Brain pericyte (primary cell): ENCODE measurements at regions not wholly inside any gene's neighbourhood (a gene's known extent, or its start where the extent isn't known, plus 50 kb on each side); places are given as distances from the start of the nearest gene placed in this dataset.

ENCODE experiments used
- DNase-seq: peaks from one replicate; pipeline ENCODE4 v3.0.0-alpha.2; 2012; ENCODE audit warnings: low read depth, low spot score

DNA sequence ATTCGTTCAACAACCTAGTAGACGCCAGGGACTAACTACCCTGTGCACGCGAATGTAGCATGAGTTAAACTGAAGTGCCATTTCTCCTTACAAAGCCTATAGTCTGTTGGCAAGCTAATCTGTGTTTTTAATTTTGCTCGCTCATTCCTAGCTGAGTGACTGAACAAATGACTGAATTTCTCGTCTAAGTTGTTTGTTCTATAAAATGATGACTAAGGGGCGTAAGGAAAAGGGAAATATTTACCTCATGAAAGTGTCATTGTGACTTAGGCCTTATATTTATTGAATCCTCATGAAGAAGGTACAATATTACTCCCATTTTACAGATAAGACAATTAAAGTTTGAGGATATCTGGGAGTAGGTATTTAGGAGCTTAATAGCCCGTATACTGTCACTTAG lies 818.3 kb upstream of the ALCAM start:
- DNase-seq = no peak

DNA sequence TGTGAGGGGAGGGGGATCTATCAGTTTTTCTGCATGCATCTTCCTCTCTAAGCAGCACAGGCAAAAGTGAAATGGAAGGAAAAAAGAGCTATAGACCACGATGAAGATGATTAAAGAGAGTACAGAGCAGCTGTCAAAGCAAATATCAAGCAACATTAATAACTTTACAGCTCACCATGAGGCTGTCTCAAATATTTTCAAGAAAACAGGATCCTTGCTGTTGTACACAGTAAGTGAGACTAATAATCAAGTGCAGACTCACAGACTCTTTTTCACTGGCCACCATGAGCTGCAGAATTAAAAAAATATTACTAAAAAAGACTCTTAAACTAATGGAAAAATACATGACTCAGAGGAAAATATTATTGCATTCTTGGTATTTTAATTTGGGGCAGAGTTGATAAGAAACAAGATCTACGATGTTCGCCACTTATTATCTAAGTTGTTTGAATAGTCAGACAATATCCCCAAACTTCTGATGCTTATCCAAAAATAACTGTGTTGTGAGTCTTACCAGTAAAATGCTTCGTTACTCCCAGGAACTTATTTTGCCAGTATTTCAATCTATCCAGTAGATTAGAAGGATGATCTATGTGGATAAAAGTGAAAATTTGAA lies 817.5 kb upstream of the ALCAM start:
- no peak for DNase-seq

GRCh38 chr3:104553121-104553520 lies 813.6 kb upstream of the ALCAM start:
- no peak for DNase-seq

DNA sequence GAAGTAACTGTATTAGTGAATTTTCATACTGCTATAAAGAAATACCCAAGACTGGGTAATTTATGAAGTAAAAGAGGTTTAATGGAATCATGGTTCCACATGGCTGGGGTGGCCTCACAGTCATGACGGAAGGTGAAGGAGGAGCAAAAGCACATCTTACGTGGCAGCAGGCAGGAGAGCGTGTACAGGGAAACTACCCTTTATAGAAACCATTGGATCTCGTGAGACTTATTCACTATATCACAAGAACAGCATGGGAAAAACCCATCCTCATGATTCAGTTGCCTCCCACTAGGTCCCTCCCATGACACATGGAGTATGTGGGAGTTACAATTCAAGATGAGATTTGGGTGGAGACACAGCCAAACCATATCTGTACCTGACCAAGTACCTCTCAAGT lies 812.3 kb upstream of the ALCAM start:
- no peak for DNase-seq

- DNase-seq = no peak
These were observed 811.0 kb upstream of the ALCAM start for GRCh38 chr3:104555728-104556127.

- DNase-seq = no peak
These were observed 810.2 kb upstream of the ALCAM start for GRCh38 chr3:104556372-104557078.

DNA sequence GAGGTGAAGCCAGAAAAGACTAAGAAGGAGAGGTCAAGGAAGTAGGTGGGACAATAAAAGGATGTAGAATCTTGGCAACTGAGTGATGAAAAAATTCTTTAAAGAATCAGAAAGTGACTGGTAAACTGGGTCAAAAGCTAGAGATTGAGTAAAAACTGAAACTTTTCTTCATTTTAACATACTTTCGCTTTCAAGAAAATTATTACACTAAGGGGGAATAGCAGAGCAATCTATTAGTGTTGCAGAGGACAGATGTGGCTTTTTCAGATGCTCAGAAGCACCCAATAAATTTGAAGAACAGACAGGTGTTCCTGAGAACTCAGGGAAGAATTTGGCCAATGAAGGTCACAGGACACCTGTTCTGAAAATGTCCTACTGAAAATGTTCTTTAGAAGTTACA lies 805.4 kb upstream of the ALCAM start:
- DNase-seq = no peak

DNA sequence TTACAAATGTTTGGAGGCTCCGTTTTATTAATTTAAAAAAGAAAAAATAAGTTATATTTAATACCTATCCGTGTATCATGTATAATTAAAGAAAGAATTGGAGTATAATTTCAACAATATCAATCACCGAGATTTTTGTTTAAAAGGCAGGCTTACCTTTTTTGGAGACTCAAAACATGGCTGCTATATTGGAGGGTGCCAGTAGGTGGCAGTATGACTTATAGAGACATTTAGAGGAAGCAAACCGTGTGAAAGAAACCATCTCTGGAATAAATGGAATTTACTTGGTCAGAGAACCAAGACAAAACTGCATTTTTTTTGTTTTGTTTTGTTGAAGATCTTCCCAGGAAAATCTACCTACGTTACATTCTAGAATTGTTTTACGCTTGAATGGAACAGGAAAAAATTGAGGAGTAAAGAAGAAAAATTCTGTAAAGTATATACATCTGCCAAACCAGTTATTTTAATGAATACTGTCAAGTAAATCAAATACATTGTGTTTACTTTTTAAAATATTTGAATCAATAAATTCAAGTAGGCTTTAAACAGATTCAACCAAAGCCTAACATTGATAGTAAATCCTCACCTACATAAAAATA lies 802.6 kb upstream of the ALCAM start:
- DNase-seq = no peak

- no peak for DNase-seq
These were observed 800.7 kb upstream of the ALCAM start for GRCh38 chr3:104566054-104566453.

DNA sequence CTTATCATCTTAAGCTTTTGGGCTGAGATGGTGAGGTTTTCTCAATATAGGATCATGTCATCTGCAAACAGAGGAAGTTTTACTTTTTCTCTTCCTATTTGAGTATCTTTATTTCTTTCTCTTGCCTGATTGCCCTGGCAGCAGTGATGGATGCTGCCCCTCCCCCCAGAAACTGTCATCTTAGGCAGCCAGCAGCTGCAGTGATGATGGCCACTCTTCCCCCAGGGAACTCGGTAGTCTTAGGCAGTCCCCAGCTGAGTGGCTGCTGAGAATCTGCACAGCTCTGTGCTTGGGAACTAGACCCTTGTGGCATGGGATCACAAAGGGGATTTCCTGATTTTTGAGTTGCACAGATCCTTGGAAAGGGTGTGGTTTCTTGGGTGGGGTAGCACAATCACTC lies 791.1 kb upstream of the ALCAM start:
- no peak for DNase-seq

DNA sequence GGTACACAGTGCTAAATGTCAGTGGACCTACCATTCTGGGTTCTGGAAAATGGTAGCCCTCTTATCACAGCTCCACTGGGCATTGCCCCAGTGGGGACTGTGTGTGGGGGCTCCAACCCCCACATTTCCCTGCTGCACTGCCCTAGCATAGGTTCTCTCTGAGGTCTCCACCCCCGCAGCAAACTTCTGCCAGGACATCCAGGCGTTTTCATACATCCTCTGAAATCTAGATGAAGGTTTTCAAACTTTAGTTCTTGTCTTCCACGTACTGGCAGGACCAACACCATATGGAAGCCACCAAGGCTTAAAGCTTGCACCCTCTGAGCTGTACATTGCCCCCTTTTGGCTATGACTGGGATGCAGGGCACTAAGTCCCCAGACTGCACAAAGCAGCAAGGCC lies 788.2 kb upstream of the ALCAM start:
- DNase-seq = no peak

DNA sequence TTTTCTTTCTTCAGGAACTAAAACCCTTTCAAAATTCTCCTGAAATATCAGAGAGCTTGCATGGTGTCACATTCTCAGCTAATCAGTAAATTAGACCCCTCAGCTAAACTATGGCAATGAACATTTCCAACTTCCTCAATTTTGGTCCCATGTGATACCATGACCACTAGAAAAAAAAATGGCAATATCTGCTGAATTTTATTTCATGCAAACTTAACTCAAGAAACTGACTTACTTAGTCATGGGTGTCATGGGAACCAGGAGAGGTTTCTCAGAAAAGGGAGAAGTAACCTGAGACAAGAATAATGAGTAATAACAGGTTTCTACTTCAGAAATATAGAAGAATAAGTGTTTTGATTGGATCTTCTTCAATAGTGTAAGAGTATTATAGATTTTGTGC lies 784.6 kb upstream of the ALCAM start:
- no peak for DNase-seq

DNA sequence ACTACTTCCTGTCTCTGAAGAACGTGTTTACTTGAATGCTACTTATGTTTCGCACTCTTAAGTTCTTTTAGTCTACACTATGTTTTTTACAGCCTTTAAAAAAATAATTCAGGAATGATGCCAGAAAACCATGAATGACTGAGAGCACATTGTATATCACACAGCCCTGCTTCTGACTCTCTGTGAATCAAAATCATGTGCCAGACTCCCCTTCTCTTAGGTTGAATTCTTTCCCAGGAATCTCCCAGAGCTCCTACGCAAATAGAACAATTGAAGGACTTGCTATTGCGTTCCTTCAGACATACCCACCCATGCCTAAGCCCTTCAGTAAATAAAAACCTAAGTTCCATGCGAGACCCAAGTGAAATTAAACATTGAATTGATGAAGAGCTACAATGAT lies 782.0 kb upstream of the ALCAM start:
- no peak for DNase-seq

GRCh38 chr3:104586344-104586743 lies 780.4 kb upstream of the ALCAM start:
- no peak for DNase-seq

GRCh38 chr3:104588442-104588841 lies 778.3 kb upstream of the ALCAM start:
- no peak for DNase-seq

DNA sequence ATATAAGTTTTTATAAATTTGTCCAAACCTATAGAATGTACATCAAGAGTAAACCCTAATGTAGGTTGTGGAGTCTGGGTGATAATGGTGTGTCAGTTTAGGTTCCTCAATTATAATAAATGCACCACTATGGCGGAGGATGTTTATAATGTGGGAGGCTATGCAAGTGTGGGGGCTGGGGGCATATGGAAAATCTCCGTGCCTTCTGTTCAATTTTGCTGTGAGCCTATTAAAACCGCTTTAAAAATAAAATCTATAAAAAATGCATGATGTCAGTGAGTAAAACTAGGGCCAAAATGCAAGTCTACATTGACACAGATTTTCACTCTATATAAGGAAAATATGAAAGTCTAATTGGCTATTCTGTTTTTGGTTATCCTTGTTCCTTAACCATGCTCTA lies 774.9 kb upstream of the ALCAM start:
- no peak for DNase-seq

- no peak for DNase-seq
These were observed 772.2 kb upstream of the ALCAM start for GRCh38 chr3:104594491-104594890.

GRCh38 chr3:104596054-104596453 lies 770.7 kb upstream of the ALCAM start:
- DNase-seq = no peak

- DNase-seq = peak; percentile 22
These were observed 770.2 kb upstream of the ALCAM start for GRCh38 chr3:104596551-104596950.

- DNase-seq = no peak
These were observed 767.7 kb upstream of the ALCAM start for GRCh38 chr3:104598848-104599511.

GRCh38 chr3:104604326-104605010 lies 762.2 kb upstream of the ALCAM start:
- no peak for DNase-seq

DNA sequence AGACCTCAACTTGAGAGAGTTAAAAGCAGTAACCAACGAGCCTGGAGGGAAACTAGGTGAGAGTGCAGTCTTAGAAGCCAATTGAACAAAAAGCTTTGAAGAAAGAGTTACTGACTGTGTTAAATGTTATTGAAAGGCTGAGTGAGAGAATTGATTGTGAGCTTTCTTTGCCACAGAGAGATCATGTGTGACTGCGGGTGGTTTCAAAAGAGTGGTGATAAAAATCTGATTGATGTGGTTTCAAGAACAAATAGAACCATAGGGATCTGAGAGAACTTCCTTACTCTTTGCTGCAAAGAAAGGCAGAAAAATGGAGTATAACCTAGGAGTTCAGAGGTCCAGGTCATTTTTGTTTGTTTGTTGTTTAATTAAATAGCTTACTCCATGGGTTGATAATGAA lies 759.9 kb upstream of the ALCAM start:
- DNase-seq = no peak
